IMR-90 (cell line): ENCODE measurements at regions not wholly inside any gene's neighbourhood (a gene's known extent, or its start where the extent isn't known, plus 50 kb on each side); places are given as distances from the start of the nearest gene placed in this dataset.
A peak's percentile ranks its signal among the peaks of the same experiment; 100 is the strongest.

Experiments used
- ATAC-seq: fragments of 200-7000 bp; cut with Tn5 transposase; 2 replicates; pipeline ENCODE4 v1.9.1; 2020; ENCODE audit warnings: low read depth, mild to moderate bottlenecking, moderate library complexity
- BruUV-seq: library from RNA; stranded (reverse); fragments of 400-500 nt; replicated peaks from 2 replicates; lab custom pipeline; 2021; lab: Mats Ljungman, UMichigan
- CTCF ChIA-PET: fragments of 300-600 bp; formaldehyde crosslinking; extraction: SDS; loops from one replicate; lab custom pipeline; 2021; ENCODE audit warnings: antibody characterized with exemption; lab: Yijun Ruan, JAX
- POLR2A ChIA-PET: fragments of 300-600 bp; sonication (Branson Sonifier 250); formaldehyde crosslinking; loops from one replicate; lab custom pipeline; 2022; ENCODE audit warnings: antibody characterized with exemption; ENCODE audit not compliant: unreplicated experiment; lab: Charles Lee
- DNase-seq: peaks from one replicate; pipeline ENCODE4 v3.0.0; 2013
- H2AFZ ChIP-seq: replicated peaks from 2 replicates; pipeline ENCODE3; 2013; ENCODE audit warnings: low read length, mild to moderate bottlenecking; ENCODE audit not compliant: poor library complexity
- H2AK5ac ChIP-seq: 2 replicates; pipeline ENCODE4 v1.6.1; 2013; ENCODE audit warnings: low read depth, low read length, inconsistent platforms
- H2AK9ac ChIP-seq: replicated peaks from 2 replicates; pipeline ENCODE3; 2013; ENCODE audit warnings: mild to moderate bottlenecking, low read depth, low read length, moderate library complexity; ENCODE audit not compliant: poor library complexity
- H2BK120ac ChIP-seq: 2 replicates; pipeline ENCODE4 v1.6.1; 2013; ENCODE audit warnings: low read depth, low read length, inconsistent platforms
- H2BK15ac ChIP-seq: 3 replicates; pipeline ENCODE4 v1.6.1; 2013; ENCODE audit warnings: low read depth, low read length, inconsistent platforms
- H2BK20ac ChIP-seq: 2 replicates; pipeline ENCODE4 v1.6.1; 2013; ENCODE audit warnings: low read depth, mild to moderate bottlenecking, inconsistent platforms, low read length, moderate library complexity
- H2BK5ac ChIP-seq: 2 replicates; pipeline ENCODE4 v1.6.1; 2013; ENCODE audit warnings: mild to moderate bottlenecking, low read depth, low read length, inconsistent platforms; ENCODE audit not compliant: poor library complexity, severe bottlenecking
- H3K14ac ChIP-seq: replicated peaks from 2 replicates; pipeline ENCODE4 v1.6.1; 2013; ENCODE audit warnings: low read depth, low read length, inconsistent platforms
- H3K18ac ChIP-seq: 2 replicates; pipeline ENCODE4 v1.6.1; 2013; ENCODE audit warnings: low read depth, low read length, control low read depth
- H3K23ac ChIP-seq: 2 replicates; pipeline ENCODE4 v1.6.1; 2013; ENCODE audit warnings: low read depth, low read length, inconsistent platforms
- H3K27ac ChIP-seq: 2 replicates; pipeline ENCODE4 v1.5.1; 2013; ENCODE audit warnings: mild to moderate bottlenecking, control low read depth, low read length; ENCODE audit not compliant: insufficient read depth
- H3K27me3 ChIP-seq: 2 replicates; pipeline ENCODE4 v1.6.1; 2013; ENCODE audit warnings: low read length; ENCODE audit not compliant: control insufficient read depth, insufficient read depth
- H3K36me3 ChIP-seq: 2 replicates; pipeline ENCODE4 v1.6.1; 2013; ENCODE audit warnings: low read length, mixed read lengths; ENCODE audit not compliant: control insufficient read depth, insufficient read depth
- H3K4ac ChIP-seq: 2 replicates; pipeline ENCODE4 v1.6.1; 2013; ENCODE audit warnings: low read depth, low read length, inconsistent platforms
- H3K4me1 ChIP-seq: 2 replicates; pipeline ENCODE4 v1.6.1; 2013; ENCODE audit warnings: low read length, mixed read lengths; ENCODE audit not compliant: control insufficient read depth, insufficient read depth
- H3K4me2 ChIP-seq: 2 replicates; pipeline ENCODE4 v1.6.1; 2013; ENCODE audit warnings: low read depth, mild to moderate bottlenecking, control low read depth, low read length, moderate library complexity
- H3K4me3 ChIP-seq: 2 replicates; pipeline ENCODE4 v1.5.1; 2013; ENCODE audit warnings: low read depth, mild to moderate bottlenecking, control low read depth, low read length, moderate library complexity; ENCODE audit not compliant: insufficient read depth
- H3K56ac ChIP-seq: 2 replicates; pipeline ENCODE4 v1.6.1; 2013; ENCODE audit warnings: low read length, inconsistent platforms; ENCODE audit not compliant: insufficient read depth; ENCODE audit errors: extremely low read depth
- H3K79me1 ChIP-seq, 2 experiments: 2 replicates each; pipeline ENCODE4 v1.6.1; 2013; ENCODE audit warnings: low read length in 2 of 2, inconsistent platforms in 1 of 2, low read depth in 1 of 2
- H3K9ac ChIP-seq: 2 replicates; pipeline ENCODE4 v1.6.1; 2013; ENCODE audit warnings: low read depth, low read length, control low read depth
- H3K9me1 ChIP-seq: 2 replicates; pipeline ENCODE4 v1.6.1; 2013; ENCODE audit warnings: low read length, inconsistent platforms; ENCODE audit not compliant: insufficient read depth
- H3K9me3 ChIP-seq: 2 replicates; pipeline ENCODE4 v1.6.1; 2013; ENCODE audit warnings: low read length; ENCODE audit not compliant: control insufficient read depth, insufficient read depth
- H4K20me1 ChIP-seq: 2 replicates; pipeline ENCODE4 v1.6.1; 2013; ENCODE audit warnings: low read length, inconsistent platforms; ENCODE audit not compliant: insufficient read depth
- H4K5ac ChIP-seq: 2 replicates; pipeline ENCODE4 v1.6.1; 2013; ENCODE audit warnings: mild to moderate bottlenecking, low read depth, low read length, control low read depth
- H4K8ac ChIP-seq, 2 experiments: 2 replicates each; pipeline ENCODE4 v1.6.1; 2013; ENCODE audit warnings: low read depth in 2 of 2, low read length in 2 of 2, control low read depth in 1 of 2, inconsistent platforms in 1 of 2
- H4K91ac ChIP-seq: 2 replicates; pipeline ENCODE4 v1.6.1; 2013; ENCODE audit warnings: low read depth, low read length, inconsistent platforms; ENCODE audit not compliant: insufficient read depth
- BHLHE40 ChIP-seq: fragments of 150-350 bp; IDR thresholded peaks from 2 replicates; pipeline ENCODE4 v1.6.1; 2016; ENCODE audit warnings: mild to moderate bottlenecking, low read depth, low read length
- CEBPB ChIP-seq: IDR thresholded peaks from 2 replicates; pipeline ENCODE4 v1.6.1; 2012; ENCODE audit warnings: low read depth, low read length, improper control_type of control experiment
- CHD1 ChIP-seq: IDR thresholded peaks from 2 replicates; pipeline ENCODE4 v1.6.1; 2012; ENCODE audit warnings: low read depth, low read length, improper control_type of control experiment
- CTCF ChIP-seq: conservative IDR thresholded peaks from 2 replicates; pipeline ENCODE4 v1.5.1; 2012; ENCODE audit warnings: mild to moderate bottlenecking, low read depth, low read length, improper control_type of control experiment
- ELK1 ChIP-seq: fragments of 150-350 bp; IDR thresholded peaks from 2 replicates; pipeline ENCODE4 v1.6.1; 2016; ENCODE audit warnings: low read depth, mild to moderate bottlenecking, low read length, moderate library complexity, borderline replicate concordance
- FOS ChIP-seq: fragments of 150-350 bp; IDR thresholded peaks from 2 replicates; pipeline ENCODE4 v1.6.1; 2016; ENCODE audit warnings: low read depth, low read length
- MAFK ChIP-seq: IDR thresholded peaks from 2 replicates; pipeline ENCODE4 v1.6.1; 2012; ENCODE audit warnings: low read depth, low read length, improper control_type of control experiment
- MAZ ChIP-seq: IDR thresholded peaks from 2 replicates; pipeline ENCODE4 v1.6.1; 2012; ENCODE audit warnings: low read depth, mild to moderate bottlenecking, low read length, improper control_type of control experiment, moderate library complexity, borderline replicate concordance
- MXI1 ChIP-seq: IDR thresholded peaks from 2 replicates; pipeline ENCODE4 v1.6.1; 2012; ENCODE audit warnings: low read depth, mild to moderate bottlenecking, low read length, moderate library complexity, borderline replicate concordance
- NFE2L2 ChIP-seq: fragments of 150-350 bp; IDR thresholded peaks from 2 replicates; pipeline ENCODE4 v1.6.1; 2016; ENCODE audit warnings: low read depth, mild to moderate bottlenecking, low read length
- POLR2A ChIP-seq: IDR thresholded peaks from 2 replicates; pipeline ENCODE4 v1.6.1; 2012; ENCODE audit warnings: mild to moderate bottlenecking, low read depth, low read length
- RAD21 ChIP-seq: IDR thresholded peaks from 2 replicates; pipeline ENCODE4 v1.6.1; 2012; ENCODE audit warnings: low read length, improper control_type of control experiment
- RCOR1 ChIP-seq: IDR thresholded peaks from 2 replicates; pipeline ENCODE4 v1.6.1; 2012; ENCODE audit warnings: mild to moderate bottlenecking, low read length, improper control_type of control experiment; ENCODE audit not compliant: insufficient replicate concordance
- RFX5 ChIP-seq: IDR thresholded peaks from 2 replicates; pipeline ENCODE4 v1.8.0; 2012; ENCODE audit warnings: low read depth, mild to moderate bottlenecking, low read length, moderate library complexity
- SMC3 ChIP-seq: fragments of 150-350 bp; IDR thresholded peaks from 2 replicates; pipeline ENCODE4 v1.6.1; 2016; ENCODE audit warnings: low read depth, mild to moderate bottlenecking, antibody characterized with exemption, low read length, moderate library complexity
- WGBS, 2 experiments: methylation state at CpG; one replicate each; pipeline versions ENCODE4 v1.1.5 to v1.1.7; 2013; ENCODE audit warnings: missing lambda C conversion rate in 2 of 2; ENCODE audit not compliant: insufficient read length in 1 of 2; ENCODE audit errors: extremely low coverage in 2 of 2; 5-methylcytosine and 5-hydroxymethylcytosine counted together
- dilution Hi-C: fragments of 300-500 bp; cut with HindIII; formaldehyde crosslinking; loops from one replicate; pipeline ENCODE4 v1.14.3; 2018; ENCODE audit warnings: low sequenced_read_pairs; ENCODE audit not compliant: unreplicated experiment
- in situ Hi-C: fragments of 300-500 bp; cut with MboI; formaldehyde crosslinking; loops from 3 replicates; pipeline ENCODE4 v1.14.3; 2019; ENCODE audit warnings: low sequenced_read_pairs, inconsistent platforms, mixed read lengths
- intact Hi-C: fragments of 100-400 bp; cut with micrococcal nuclease; formaldehyde crosslinking; loops from 2 replicates; pipeline ENCODE4 v1.10.0; 2022
- TF ChIP-seq, protein P1 (sequence below): fragments of 150-350 bp; IDR thresholded peaks from 2 replicates; pipeline ENCODE4 v1.6.1; 2017; ENCODE audit warnings: mild to moderate bottlenecking, antibody characterized with exemption, low read length, low read depth

DNA sequence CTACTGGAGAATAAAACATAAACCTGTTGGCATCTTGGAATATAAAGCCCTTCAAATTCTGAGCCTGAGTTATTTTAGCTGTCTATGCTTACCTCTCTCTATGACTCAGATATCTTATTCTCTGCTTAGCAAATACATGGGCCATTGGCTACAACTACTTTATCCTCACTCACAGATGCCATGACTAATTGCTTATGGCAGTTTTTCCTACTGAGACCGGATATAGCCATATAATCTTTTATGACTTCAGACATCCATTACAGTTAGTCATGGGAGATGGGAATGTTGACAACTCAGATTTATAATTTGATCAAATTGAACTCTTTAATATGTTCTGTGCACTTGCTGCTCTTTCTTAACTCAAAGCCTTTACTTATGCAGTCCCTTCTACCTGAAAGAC, 502.4 kb upstream of the ATP2B1 start:
- no peak overlapping the region for H2AFZ ChIP-seq
- H3K79me1 ChIP-seq, result no peaks in the 10 kb centered on the region
- no peak for ATAC-seq
- H4K5ac ChIP-seq, result no peak overlapping the region
- H3K23ac ChIP-seq, result no peak overlapping the region
- H2BK120ac ChIP-seq, result no peak overlapping the region
- H3K27ac ChIP-seq, result no peak overlapping the region
- no peak overlapping the region for H3K14ac ChIP-seq
- H3K18ac ChIP-seq, result no peak overlapping the region
- no peak overlapping the region for H3K4me2 ChIP-seq
- H3K4ac ChIP-seq, result no peak overlapping the region
- POLR2A ChIA-PET, result no interaction called here
- no peak overlapping the region for H3K4me3 ChIP-seq
- WGBS, 2 experiments, result no CpG with 5 or more reads among the region's 1 CpG
- H4K8ac ChIP-seq, result no peak overlapping the region
- H3K4me1 ChIP-seq, result no peaks in the 10 kb centered on the region
- H3K9ac ChIP-seq, result no peak overlapping the region
- intact Hi-C loops (no loop called here), dilution Hi-C loops (no loop called here), in situ Hi-C loops (no loop called here)
- H4K20me1 ChIP-seq, result no peaks in the 10 kb centered on the region
- BruUV-seq, result no TSS peak
- DNase-seq, result peak; percentile 48
- H2BK15ac ChIP-seq, result no peak overlapping the region
- CTCF ChIA-PET, result no interaction called here
- H4K91ac ChIP-seq, result no peak overlapping the region
- 0 out of 2 replicates have a peak, but pooled peaks cover 2% of the 10 kb centered on the region for H3K9me3 ChIP-seq
- no peak overlapping the region for H3K56ac ChIP-seq
- no peaks in the 10 kb centered on the region for H3K36me3 ChIP-seq
- no peaks in the 10 kb centered on the region for H3K27me3 ChIP-seq
- H2AK9ac ChIP-seq, result no peak overlapping the region
- H2AK5ac ChIP-seq, result no peak overlapping the region
- H3K9me1 ChIP-seq, result no peaks in the 10 kb centered on the region
- no peak overlapping the region for H2BK20ac ChIP-seq
- TF ChIP-seq CTCF (no peak), MXI1 (no peak), CEBPB (no peak), SMC3 (no peak), RAD21 (no peak), FOS (no peak), MAFK (no peak), BHLHE40 (no peak), NFE2L2 (no peak), POLR2A (no peak), MAZ (no peak), RCOR1 (no peak), ELK1 (no peak), RFX5 (no peak), CHD1 (no peak)
- TF ChIP-seq, protein P1, sequence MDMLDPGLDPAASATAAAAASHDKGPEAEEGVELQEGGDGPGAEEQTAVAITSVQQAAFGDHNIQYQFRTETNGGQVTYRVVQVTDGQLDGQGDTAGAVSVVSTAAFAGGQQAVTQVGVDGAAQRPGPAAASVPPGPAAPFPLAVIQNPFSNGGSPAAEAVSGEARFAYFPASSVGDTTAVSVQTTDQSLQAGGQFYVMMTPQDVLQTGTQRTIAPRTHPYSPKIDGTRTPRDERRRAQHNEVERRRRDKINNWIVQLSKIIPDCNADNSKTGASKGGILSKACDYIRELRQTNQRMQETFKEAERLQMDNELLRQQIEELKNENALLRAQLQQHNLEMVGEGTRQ, result no peak
- H2BK5ac ChIP-seq, result no peak overlapping the region
